Nephron progenitor cell (in vitro differentiated cells): ENCODE measurements at regions not wholly inside any gene's neighbourhood (a gene's known extent, or its start where the extent isn't known, plus 50 kb on each side); places are given as distances from the start of the nearest gene placed in this dataset.

Experiments used
- DNase-seq: peaks from one replicate; pipeline ENCODE4 v3.0.0; 2021
- H3K27ac Mint-ChIP-seq: 2 replicates; pipeline ENCODE4 v1.8.0; 2021; ENCODE audit warnings: mild to moderate bottlenecking, moderate library complexity, mixed read lengths
- H3K27me3 Mint-ChIP-seq: 2 replicates; pipeline ENCODE4 v1.8.0; 2021; ENCODE audit warnings: mild to moderate bottlenecking, low read depth, mixed read lengths; ENCODE audit not compliant: poor library complexity
- H3K36me3 Mint-ChIP-seq: 2 replicates; pipeline ENCODE4 v1.8.0; 2021; ENCODE audit warnings: low read depth, mixed read lengths
- H3K4me1 Mint-ChIP-seq: 2 replicates; pipeline ENCODE4 v1.8.0; 2021; ENCODE audit warnings: mixed read lengths
- H3K4me3 Mint-ChIP-seq: 2 replicates; pipeline ENCODE4 v1.8.0; 2021; ENCODE audit warnings: mild to moderate bottlenecking, moderate library complexity, mixed read lengths
- H3K9me3 Mint-ChIP-seq: 2 replicates; pipeline ENCODE4 v1.8.0; 2021; ENCODE audit warnings: mild to moderate bottlenecking, moderate library complexity, mixed read lengths
- TF ChIP-seq, protein P1 (sequence below): fragments of 200-600 bp; sonication (generic); IDR thresholded peaks from 2 replicates; pipeline ENCODE4 v1.5.0; 2021; ENCODE audit warnings: antibody characterized with exemption

DNA sequence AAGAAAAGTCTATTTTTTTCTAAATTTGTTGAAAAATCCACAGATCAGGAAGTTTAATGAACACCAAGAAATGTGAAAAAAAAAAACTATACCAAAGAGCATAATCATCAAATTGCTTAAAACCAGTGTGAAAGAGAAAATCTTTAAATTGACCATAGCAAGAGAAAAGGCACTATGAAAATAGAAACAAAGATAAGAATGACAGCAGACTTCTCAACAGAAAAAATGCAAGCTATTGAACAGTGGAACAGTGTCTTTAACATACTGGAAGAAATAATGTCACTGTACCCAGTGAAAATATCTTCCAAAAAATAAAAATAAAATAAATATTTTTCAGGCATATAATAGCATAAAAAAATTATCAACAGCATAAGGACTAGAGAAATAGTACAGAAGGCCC is 243.0 kb upstream of the GJB5 start:
- H3K36me3 Mint-ChIP-seq: no peaks in the 10 kb centered on the region
- no peak overlapping the region for H3K27ac Mint-ChIP-seq
- H3K27me3 Mint-ChIP-seq: no peaks in the 10 kb centered on the region
- TF ChIP-seq, protein P1, sequence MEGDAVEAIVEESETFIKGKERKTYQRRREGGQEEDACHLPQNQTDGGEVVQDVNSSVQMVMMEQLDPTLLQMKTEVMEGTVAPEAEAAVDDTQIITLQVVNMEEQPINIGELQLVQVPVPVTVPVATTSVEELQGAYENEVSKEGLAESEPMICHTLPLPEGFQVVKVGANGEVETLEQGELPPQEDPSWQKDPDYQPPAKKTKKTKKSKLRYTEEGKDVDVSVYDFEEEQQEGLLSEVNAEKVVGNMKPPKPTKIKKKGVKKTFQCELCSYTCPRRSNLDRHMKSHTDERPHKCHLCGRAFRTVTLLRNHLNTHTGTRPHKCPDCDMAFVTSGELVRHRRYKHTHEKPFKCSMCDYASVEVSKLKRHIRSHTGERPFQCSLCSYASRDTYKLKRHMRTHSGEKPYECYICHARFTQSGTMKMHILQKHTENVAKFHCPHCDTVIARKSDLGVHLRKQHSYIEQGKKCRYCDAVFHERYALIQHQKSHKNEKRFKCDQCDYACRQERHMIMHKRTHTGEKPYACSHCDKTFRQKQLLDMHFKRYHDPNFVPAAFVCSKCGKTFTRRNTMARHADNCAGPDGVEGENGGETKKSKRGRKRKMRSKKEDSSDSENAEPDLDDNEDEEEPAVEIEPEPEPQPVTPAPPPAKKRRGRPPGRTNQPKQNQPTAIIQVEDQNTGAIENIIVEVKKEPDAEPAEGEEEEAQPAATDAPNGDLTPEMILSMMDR: no peak
- H3K4me1 Mint-ChIP-seq: no peaks in the 10 kb centered on the region
- no peak for DNase-seq
- no peak overlapping the region for H3K4me3 Mint-ChIP-seq
- H3K9me3 Mint-ChIP-seq: peaks cover 44% of the 10 kb centered on the region

DNA sequence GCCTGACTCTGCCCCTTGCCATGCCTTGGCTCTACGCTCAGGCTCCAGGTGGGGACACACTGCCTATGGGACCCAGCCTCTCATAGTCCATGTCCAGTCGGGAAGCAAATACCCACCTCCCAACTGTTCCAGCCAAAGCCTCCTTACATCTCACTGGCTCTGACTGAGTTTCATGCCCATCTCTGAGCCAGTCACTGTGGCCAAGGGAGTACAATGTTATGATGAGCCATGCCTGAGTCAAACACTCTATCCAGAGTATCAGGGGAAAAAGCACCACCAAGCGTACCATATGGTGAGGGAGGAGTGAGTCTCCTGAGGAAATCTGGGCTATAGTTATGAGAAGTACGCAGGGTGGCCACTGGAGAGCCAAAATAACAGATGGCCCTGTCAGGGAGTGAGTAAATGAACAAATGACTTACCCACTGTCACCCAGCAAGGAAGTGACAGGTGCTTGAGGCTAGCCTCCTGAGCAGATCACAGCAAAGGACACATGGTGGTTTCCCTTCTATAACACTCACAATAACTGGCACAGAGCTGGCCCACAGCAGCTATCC is 236.6 kb upstream of the GJB5 start:
- DNase-seq: no peak

DNA sequence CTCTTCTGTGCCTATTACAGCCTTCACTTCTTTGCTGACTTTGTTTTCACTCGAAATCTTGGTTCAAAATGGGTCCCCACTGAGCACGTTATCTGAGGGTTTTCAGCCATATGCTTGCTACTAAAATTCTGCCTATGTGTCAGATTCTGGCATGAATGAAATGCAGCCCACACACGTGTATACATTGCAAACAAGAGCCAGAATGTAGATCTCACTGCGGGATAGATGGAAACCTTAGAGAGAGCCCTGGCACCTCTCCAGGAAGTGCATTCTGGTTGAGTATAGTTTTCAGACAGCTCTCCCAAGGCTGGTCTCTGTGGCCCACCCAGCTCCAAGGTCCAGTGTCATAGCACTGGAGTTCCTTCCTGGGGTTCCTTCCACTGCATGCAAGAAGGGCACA is 234.7 kb upstream of the GJB5 start:
- no peak overlapping the region for H3K4me3 Mint-ChIP-seq
- H3K27me3 Mint-ChIP-seq: peaks cover 26% of the 10 kb centered on the region
- DNase-seq: no peak

More for the DNA sequence above, 236.6 kb upstream of the GJB5 start:
- TF ChIP-seq, protein P1: no peak
- peaks cover 12% of the 10 kb centered on the region for H3K27me3 Mint-ChIP-seq
- H3K4me3 Mint-ChIP-seq: no peak overlapping the region
- H3K9me3 Mint-ChIP-seq: peaks cover 11% of the 10 kb centered on the region
- no peaks in the 10 kb centered on the region for H3K4me1 Mint-ChIP-seq
- no peaks in the 10 kb centered on the region for H3K36me3 Mint-ChIP-seq
- no peak overlapping the region for H3K27ac Mint-ChIP-seq

DNA sequence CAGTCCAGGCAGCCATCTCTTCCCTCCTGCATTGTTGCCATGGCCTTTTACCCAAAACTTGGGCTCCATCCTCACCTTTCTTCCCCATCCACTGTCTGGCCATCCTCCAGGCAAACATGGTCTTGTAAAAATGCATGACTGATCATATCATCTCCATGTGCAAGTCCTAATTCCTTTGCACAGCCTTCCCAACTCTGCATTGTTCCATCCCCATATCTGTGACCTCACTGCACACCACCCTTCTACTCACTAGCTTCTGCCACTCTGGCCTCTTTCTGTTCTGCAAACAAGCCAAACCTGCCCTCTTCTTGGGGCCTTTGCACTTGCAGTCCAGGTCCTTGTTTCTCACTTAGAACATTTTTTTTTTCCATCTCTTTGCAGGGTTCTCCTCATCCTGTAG is 230.1 kb upstream of the GJB5 start:
- no peaks in the 10 kb centered on the region for H3K36me3 Mint-ChIP-seq
- no peak for DNase-seq
- H3K4me1 Mint-ChIP-seq: peaks cover 31% of the 10 kb centered on the region
- TF ChIP-seq, protein P1: no peak
- H3K27me3 Mint-ChIP-seq: peaks cover 28% of the 10 kb centered on the region
- H3K9me3 Mint-ChIP-seq: no peaks in the 10 kb centered on the region
- H3K27ac Mint-ChIP-seq: no peak overlapping the region
- H3K4me3 Mint-ChIP-seq: no peak overlapping the region

More for the DNA sequence above, 234.7 kb upstream of the GJB5 start:
- Mint-ChIP-seq H3K4me1 (no peaks in the 10 kb centered on the region), H3K9me3 (peaks cover under 1% of the 10 kb centered on the region), H3K27ac (no peak overlapping the region), H3K36me3 (no peaks in the 10 kb centered on the region)
- TF ChIP-seq, protein P1: no peak

DNA sequence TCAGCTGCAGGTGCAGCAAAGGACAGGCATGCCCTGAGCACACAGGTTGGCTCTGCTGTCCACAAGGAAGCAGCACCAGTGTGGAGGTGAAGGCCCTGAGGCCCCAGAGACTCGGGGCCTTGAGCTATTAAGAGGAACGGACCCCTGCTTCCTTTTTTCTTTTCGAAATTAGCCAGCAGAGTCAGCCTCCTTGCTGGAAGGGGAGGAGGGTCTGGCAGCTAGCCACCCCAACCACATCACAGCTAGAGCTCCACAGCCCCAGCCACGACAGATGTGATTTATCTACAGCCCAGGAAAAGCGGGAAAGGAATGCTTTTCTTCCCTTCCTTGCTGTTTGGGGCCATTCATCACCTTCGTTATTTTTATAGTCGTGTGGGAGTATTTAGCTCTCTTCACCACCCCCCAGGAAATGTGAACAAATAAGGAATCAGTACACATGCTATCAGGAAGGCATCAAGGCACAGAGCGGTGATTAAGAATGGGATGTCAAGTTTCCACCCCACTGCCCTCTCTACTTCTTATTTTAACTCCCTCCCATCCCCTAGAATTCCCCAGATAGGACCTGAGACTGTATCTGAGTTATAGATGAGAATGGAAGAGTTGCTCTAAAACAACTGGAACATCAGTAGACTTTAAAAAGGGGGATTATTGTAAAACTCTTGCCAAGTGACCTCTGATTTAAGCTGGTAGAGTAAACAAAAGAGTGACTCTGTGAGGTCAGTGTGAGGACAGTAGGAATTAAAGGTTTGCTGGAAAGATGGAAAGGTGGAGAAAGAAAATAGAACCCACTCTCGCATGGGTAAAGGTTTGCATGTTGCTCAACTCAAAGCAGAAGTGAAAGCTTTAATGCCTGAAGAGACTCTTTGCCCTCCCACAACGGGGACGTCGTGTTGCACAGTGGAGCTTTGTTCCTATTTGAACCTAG is 224.7 kb upstream of the GJB5 start:
- no peaks in the 10 kb centered on the region for H3K36me3 Mint-ChIP-seq
- peaks cover 56% of the 10 kb centered on the region for H3K4me1 Mint-ChIP-seq
- TF ChIP-seq, protein P1: no peak
- H3K4me3 Mint-ChIP-seq: peak overlapping the region; percentile 39
- peaks cover 7% of the 10 kb centered on the region for H3K9me3 Mint-ChIP-seq
- DNase-seq: peak; percentile 56
- H3K27ac Mint-ChIP-seq: peak overlapping the region; percentile 23
- peaks cover 8% of the 10 kb centered on the region for H3K27me3 Mint-ChIP-seq
